Ishikawa (cell line): ENCODE measurements at regions not wholly inside any gene's neighbourhood (a gene's known extent, or its start where the extent isn't known, plus 50 kb on each side); places are given as distances from the start of the nearest gene placed in this dataset.

ENCODE experiments used
- CEBPB ChIP-seq: IDR thresholded peaks from 2 replicates; pipeline ENCODE4 v1.6.1; 2012
- CREB1 ChIP-seq: IDR thresholded peaks from 2 replicates; pipeline ENCODE4 v1.6.1; 2012; ENCODE audit warnings: low read depth
- EGR1 ChIP-seq: IDR thresholded peaks from 2 replicates; pipeline ENCODE4 v1.6.1; 2012
- EP300 ChIP-seq: IDR thresholded peaks from 2 replicates; pipeline ENCODE4 v1.6.1; 2012; ENCODE audit warnings: borderline replicate concordance
- FOXM1 ChIP-seq: IDR thresholded peaks from 2 replicates; pipeline ENCODE4 v1.6.1; 2012; ENCODE audit warnings: low read depth, borderline replicate concordance
- MAX ChIP-seq: IDR thresholded peaks from 2 replicates; pipeline ENCODE4 v1.6.1; 2012
- NFIC ChIP-seq: IDR thresholded peaks from 2 replicates; pipeline ENCODE4 v1.6.1; 2012
- RAD21 ChIP-seq: IDR thresholded peaks from 2 replicates; pipeline ENCODE4 v1.6.1; 2012; ENCODE audit warnings: low read depth
- REST ChIP-seq: IDR thresholded peaks from 2 replicates; pipeline ENCODE4 v1.6.1; 2012; ENCODE audit warnings: low read depth, mild to moderate bottlenecking
- TAF1 ChIP-seq: IDR thresholded peaks from 2 replicates; pipeline ENCODE4 v1.6.1; 2012; ENCODE audit warnings: low read depth, mild to moderate bottlenecking
- TCF12 ChIP-seq: IDR thresholded peaks from 2 replicates; pipeline ENCODE4 v1.6.1; 2012; ENCODE audit warnings: low read depth
- TEAD4 ChIP-seq: IDR thresholded peaks from 2 replicates; pipeline ENCODE4 v1.6.1; 2012
- USF1 ChIP-seq: IDR thresholded peaks from 2 replicates; pipeline ENCODE4 v1.6.1; 2012
- YY1 ChIP-seq: IDR thresholded peaks from 2 replicates; pipeline ENCODE4 v1.6.1; 2012; ENCODE audit warnings: low read depth
- ZBTB7A ChIP-seq: IDR thresholded peaks from 2 replicates; pipeline ENCODE4 v1.6.1; 2012; ENCODE audit warnings: low read depth

GRCh38 chr11:112570333-112570732, 309.7 kb upstream of the PLET1 start:
- TF ChIP-seq CEBPB, result no peak
- TF ChIP-seq REST, result no peak

GRCh38 chr11:112579282-112579681, 318.6 kb upstream of the PLET1 start:
- TF ChIP-seq CREB1, result no peak
- TF ChIP-seq TAF1, result no peak
- no peak for TF ChIP-seq TEAD4
- no peak for TF ChIP-seq YY1
- TF ChIP-seq USF1, result no peak
- TF ChIP-seq TCF12, result no peak
- no peak for TF ChIP-seq EP300
- no peak for TF ChIP-seq REST
- no peak for TF ChIP-seq FOXM1
- TF ChIP-seq CEBPB, result no peak

GRCh38 chr11:112580864-112581263, 320.2 kb upstream of the PLET1 start:
- TF ChIP-seq CEBPB (no peak), TCF12 (no peak), EP300 (no peak), REST (no peak), CREB1 (no peak)

GRCh38 chr11:112581747-112582146, 321.1 kb upstream of the PLET1 start:
- no peak for TF ChIP-seq EP300
- TF ChIP-seq RAD21, result no peak
- no peak for TF ChIP-seq USF1
- no peak for TF ChIP-seq CEBPB
- no peak for TF ChIP-seq ZBTB7A
- no peak for TF ChIP-seq TEAD4
- TF ChIP-seq NFIC, result no peak
- no peak for TF ChIP-seq CREB1
- no peak for TF ChIP-seq TCF12
- TF ChIP-seq YY1, result no peak
- TF ChIP-seq EGR1, result no peak
- no peak for TF ChIP-seq REST
- TF ChIP-seq FOXM1, result no peak
- TF ChIP-seq MAX, result no peak
- no peak for TF ChIP-seq TAF1
